Endothelial cell of umbilical vein (primary cell): ENCODE measurements at regions not wholly inside any gene's neighbourhood (a gene's known extent, or its start where the extent isn't known, plus 50 kb on each side); places are given as distances from the start of the nearest gene placed in this dataset.

ENCODE experiments used
- BruUV-seq: library from RNA; stranded (reverse); fragments of 400-500 nt; replicated peaks from 2 replicates; lab custom pipeline; 2021; lab: Mats Ljungman, UMichigan
- CTCF ChIA-PET: fragments of 300-600, 350-600 bp; sonication (Branson Sonifier 250); formaldehyde crosslinking; loops from one replicate; lab custom pipeline; 2021; ENCODE audit warnings: antibody characterized with exemption, inconsistent platforms; lab: Charles Lee
- POLR2A ChIA-PET: fragments of 300-600, 350-600 bp; sonication (Branson Sonifier 250); formaldehyde crosslinking; loops from one replicate; lab custom pipeline; 2021; ENCODE audit warnings: antibody characterized with exemption, inconsistent platforms; lab: Charles Lee
- DNase-seq: peaks from one replicate; pipeline ENCODE4 v3.0.0-alpha.2; 2011; ENCODE audit warnings: low read depth, low spot score
- FAIRE-seq: peaks from 2 replicates; lab custom pipeline; 2011; peaks lifted over from hg19 to GRCh38; lab: Jason Lieb, UNC
- H2AFZ ChIP-seq: 2 replicates; pipeline ENCODE4 v1.6.0; 2012; ENCODE audit warnings: low read depth, low read length, control low read depth, inconsistent platforms
- H3K27ac ChIP-seq: 2 replicates; pipeline ENCODE4 v1.5.1; 2011; ENCODE audit warnings: low read depth, mild to moderate bottlenecking, control low read depth, low read length, moderate library complexity; ENCODE audit not compliant: insufficient read depth
- H3K27me3 ChIP-seq, 2 experiments: 2 replicates each; pipeline versions ENCODE4 v1.6.0 to v1.6.1; 2011; ENCODE audit warnings: low read length in 2 of 2, mixed read lengths in 1 of 2; ENCODE audit not compliant: control insufficient read depth in 2 of 2, insufficient read depth in 2 of 2
- H3K36me3 ChIP-seq, 2 experiments: 2 replicates in 1 of 2; 3 replicates in 1 of 2; pipeline ENCODE4 v1.5.1; 2011; ENCODE audit warnings: low read length in 2 of 2, mild to moderate bottlenecking in 1 of 2, moderate library complexity in 1 of 2; ENCODE audit not compliant: control insufficient read depth in 2 of 2, insufficient read depth in 2 of 2; ENCODE audit errors: extremely low read depth in 1 of 2
- H3K4me1 ChIP-seq: 3 replicates; pipeline ENCODE4 v1.5.1; 2011; ENCODE audit warnings: mild to moderate bottlenecking, low read length; ENCODE audit not compliant: control insufficient read depth, insufficient read depth; ENCODE audit errors: extremely low read depth
- H3K4me2 ChIP-seq: 2 replicates; pipeline ENCODE4 v1.6.1; 2011; ENCODE audit warnings: low read length, control low read depth, mixed read lengths; ENCODE audit not compliant: insufficient read depth
- H3K4me3 ChIP-seq, 3 experiments: fragments of 200-600 bp in 1 of 3; sonication (generic), shearing (Covaris generic) in 1 of 3; replicated peaks in 1 of 3; 2 replicates each; pipeline ENCODE4 v1.5.1; 2011 to 2016; ENCODE audit warnings: control low read depth in 3 of 3, low read length in 3 of 3, mild to moderate bottlenecking in 2 of 3, inconsistent platforms in 1 of 3, low read depth in 1 of 3, moderate library complexity in 1 of 3; ENCODE audit not compliant: insufficient read depth in 1 of 3
- H3K79me2 ChIP-seq: 2 replicates; pipeline ENCODE4 v1.6.0; 2012; ENCODE audit warnings: low read length, inconsistent platforms; ENCODE audit not compliant: control insufficient read depth, insufficient read depth
- H3K9ac ChIP-seq: replicated peaks from 2 replicates; pipeline ENCODE3; 2011; ENCODE audit warnings: low read length, control low read depth; ENCODE audit not compliant: insufficient read depth; ENCODE audit errors: extremely low read depth
- H3K9me1 ChIP-seq: replicated peaks from 3 replicates; pipeline ENCODE4 v1.6.0; 2011; ENCODE audit warnings: mild to moderate bottlenecking, low read length; ENCODE audit not compliant: control insufficient read depth, insufficient read depth; ENCODE audit errors: extremely low read depth
- H3K9me3 ChIP-seq: replicated peaks from 2 replicates; pipeline ENCODE4 v1.5.1; 2012; ENCODE audit warnings: low read length, inconsistent platforms; ENCODE audit not compliant: control insufficient read depth, insufficient read depth
- H4K20me1 ChIP-seq: replicated peaks from 2 replicates; pipeline ENCODE3; 2011; ENCODE audit warnings: mild to moderate bottlenecking, low read length; ENCODE audit not compliant: control insufficient read depth, insufficient read depth; ENCODE audit errors: extremely low read depth
- FOS ChIP-seq: IDR thresholded peaks from 2 replicates; pipeline ENCODE4 v1.6.1; 2011; ENCODE audit warnings: mild to moderate bottlenecking, low read length, moderate library complexity, borderline replicate concordance; ENCODE audit not compliant: insufficient read depth
- JUN ChIP-seq: IDR thresholded peaks from 2 replicates; pipeline ENCODE4 v1.6.1; 2011; ENCODE audit warnings: borderline replicate concordance, low read depth; ENCODE audit not compliant: insufficient read length, insufficient read depth
- MYC ChIP-seq: IDR thresholded peaks from one replicate; pipeline ENCODE4 v1.6.1; 2011; ENCODE audit warnings: mild to moderate bottlenecking, low read depth, low read length
- POLR2A ChIP-seq: IDR thresholded peaks from 2 replicates; pipeline ENCODE4 v1.6.1; 2012; ENCODE audit warnings: low read depth, mild to moderate bottlenecking, control low read depth, low read length
- POLR2AphosphoS5 ChIP-seq: IDR thresholded peaks from 2 replicates; pipeline ENCODE4 v1.6.1; 2012; ENCODE audit warnings: low read depth, mild to moderate bottlenecking, control low read depth, low read length, moderate library complexity; ENCODE audit not compliant: insufficient read depth
- dilution Hi-C: fragments of 300-500 bp; cut with MboI; formaldehyde crosslinking; loops from one replicate; pipeline ENCODE4 v1.15.0; 2019; ENCODE audit warnings: low sequenced_read_pairs; ENCODE audit not compliant: extremely low pct_ligation_motif_present
- intact Hi-C: fragments of 100-400 bp; cut with micrococcal nuclease; formaldehyde crosslinking; loops from one replicate; pipeline ENCODE4 v1.10.0; 2022
- TF ChIP-seq, protein P1 (sequence below): IDR thresholded peaks from 2 replicates; pipeline ENCODE4 v1.6.1; 2011; ENCODE audit not compliant: insufficient read depth, insufficient read length
- TF ChIP-seq, protein P2 (sequence below), 2 donors: IDR thresholded peaks; 1 replicate in 1 of 2; 2 replicates in 1 of 2; pipeline ENCODE4 v1.5.1; 2011; ENCODE audit warnings: low read length in 2 of 2, mild to moderate bottlenecking in 2 of 2, moderate library complexity in 2 of 2, control low read depth in 1 of 2, inconsistent platforms in 1 of 2, low read depth in 1 of 2; ENCODE audit not compliant: insufficient read depth in 1 of 2; ENCODE audit errors: extremely low read depth in 1 of 2

DNA sequence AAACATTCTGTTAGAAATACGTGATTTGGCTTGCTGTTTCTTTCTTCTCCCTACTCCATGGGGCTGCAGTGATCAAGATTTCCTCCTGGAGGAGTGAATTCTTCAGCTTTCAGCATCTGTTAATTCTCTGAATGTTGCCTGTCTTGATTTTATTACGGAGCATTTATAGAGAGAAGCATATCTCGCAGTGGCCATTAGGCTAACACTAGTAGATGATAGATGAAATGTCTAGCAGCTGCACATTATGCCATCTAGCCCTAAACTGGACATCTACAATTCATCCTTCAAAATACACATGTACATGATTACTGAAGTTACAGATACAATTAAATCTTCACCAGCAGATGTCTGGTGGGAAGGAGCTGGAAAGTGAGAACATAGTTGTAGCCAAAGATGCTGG is 769.8 kb upstream of the NECTIN3 start:
- Histone ChIP-seq H3K4me3 (no peak overlapping the region), H3K9me1 (no peaks in the 10 kb centered on the region), H3K9ac (no peak overlapping the region), H4K20me1 (no peaks in the 10 kb centered on the region), H3K4me1 (no peaks in the 10 kb centered on the region), H3K27ac (no peak overlapping the region), H3K79me2 (no peaks in the 10 kb centered on the region), H3K27me3 (no peaks in the 10 kb centered on the region), H3K4me2 (no peak overlapping the region), H3K9me3 (no peaks in the 10 kb centered on the region), H3K36me3 (no peaks in the 10 kb centered on the region), H2AFZ (no peak overlapping the region)
- DNase-seq (no peak), FAIRE-seq (no peak)
- dilution Hi-C loops = no loop called here
- no TSS peak for BruUV-seq
- intact Hi-C loops = no loop called here
- ChIA-PET CTCF (interaction anchor here (1.1 to 1.3 kb wide), 2 partner anchors 8 to 13 kb away, joined by 4 to 6 read pairs; no protein-coding TSS in a partner anchor), POLR2A (no interaction called here)
- no peak for TF ChIP-seq FOS

DNA sequence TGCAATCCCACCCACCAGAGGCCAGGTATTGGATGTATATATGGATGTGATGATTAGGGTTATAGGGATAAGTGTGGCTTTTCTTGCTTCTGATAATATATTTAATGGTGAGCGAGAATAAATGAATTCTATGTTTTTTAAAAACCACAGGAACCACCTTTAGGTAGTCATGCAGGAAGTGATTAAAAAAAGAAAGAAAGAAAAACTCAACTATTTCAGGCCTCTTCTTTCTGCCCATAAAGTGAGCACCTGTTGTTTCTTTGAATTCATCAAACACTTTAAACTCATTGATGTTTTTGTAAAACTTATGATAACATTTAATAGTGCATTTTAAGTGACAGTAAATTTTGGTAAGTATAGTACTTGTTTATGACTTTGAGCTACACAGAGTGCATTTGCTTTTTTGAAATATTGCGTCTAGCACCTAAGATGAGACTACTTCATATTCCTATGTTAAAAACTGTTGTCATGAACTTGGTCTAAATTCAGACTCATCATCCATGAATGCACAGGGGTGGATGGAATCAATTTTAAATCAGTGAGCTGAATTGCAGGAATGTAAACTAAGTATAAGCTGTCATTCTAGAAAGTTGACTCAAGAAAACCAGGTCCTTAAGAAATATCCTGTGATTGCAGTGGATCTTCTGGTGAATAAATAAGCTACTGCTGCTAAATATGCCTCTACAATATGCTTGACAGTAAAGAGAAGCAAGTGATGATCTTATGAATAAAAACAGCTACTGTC is 764.4 kb upstream of the NECTIN3 start:
- Histone ChIP-seq H3K27me3 (no peaks in the 10 kb centered on the region), H3K9ac (no peak overlapping the region), H3K79me2 (no peaks in the 10 kb centered on the region), H2AFZ (no peak overlapping the region), H4K20me1 (no peaks in the 10 kb centered on the region), H3K36me3 (no peaks in the 10 kb centered on the region), H3K27ac (no peak overlapping the region), H3K4me1 (no peaks in the 10 kb centered on the region), H3K4me2 (no peak overlapping the region), H3K4me3 (no peak overlapping the region), H3K9me3 (no peaks in the 10 kb centered on the region), H3K9me1 (no peaks in the 10 kb centered on the region)
- ChIA-PET CTCF (interaction anchor here (1.2 kb wide), 2 partner anchors 10 to 109 kb away, joined by 3 read pairs; no protein-coding TSS in a partner anchor), POLR2A (no interaction called here)
- dilution Hi-C loops (no loop called here), intact Hi-C loops (no loop called here)
- FAIRE-seq (no peak), DNase-seq (no peak)
- no TSS peak for BruUV-seq
- TF ChIP-seq MYC = no peak
- no peak for TF ChIP-seq POLR2A
- TF ChIP-seq, protein P1, sequence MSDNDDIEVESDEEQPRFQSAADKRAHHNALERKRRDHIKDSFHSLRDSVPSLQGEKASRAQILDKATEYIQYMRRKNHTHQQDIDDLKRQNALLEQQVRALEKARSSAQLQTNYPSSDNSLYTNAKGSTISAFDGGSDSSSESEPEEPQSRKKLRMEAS = no peak
- no peak for TF ChIP-seq JUN
- TF ChIP-seq, protein P2, sequence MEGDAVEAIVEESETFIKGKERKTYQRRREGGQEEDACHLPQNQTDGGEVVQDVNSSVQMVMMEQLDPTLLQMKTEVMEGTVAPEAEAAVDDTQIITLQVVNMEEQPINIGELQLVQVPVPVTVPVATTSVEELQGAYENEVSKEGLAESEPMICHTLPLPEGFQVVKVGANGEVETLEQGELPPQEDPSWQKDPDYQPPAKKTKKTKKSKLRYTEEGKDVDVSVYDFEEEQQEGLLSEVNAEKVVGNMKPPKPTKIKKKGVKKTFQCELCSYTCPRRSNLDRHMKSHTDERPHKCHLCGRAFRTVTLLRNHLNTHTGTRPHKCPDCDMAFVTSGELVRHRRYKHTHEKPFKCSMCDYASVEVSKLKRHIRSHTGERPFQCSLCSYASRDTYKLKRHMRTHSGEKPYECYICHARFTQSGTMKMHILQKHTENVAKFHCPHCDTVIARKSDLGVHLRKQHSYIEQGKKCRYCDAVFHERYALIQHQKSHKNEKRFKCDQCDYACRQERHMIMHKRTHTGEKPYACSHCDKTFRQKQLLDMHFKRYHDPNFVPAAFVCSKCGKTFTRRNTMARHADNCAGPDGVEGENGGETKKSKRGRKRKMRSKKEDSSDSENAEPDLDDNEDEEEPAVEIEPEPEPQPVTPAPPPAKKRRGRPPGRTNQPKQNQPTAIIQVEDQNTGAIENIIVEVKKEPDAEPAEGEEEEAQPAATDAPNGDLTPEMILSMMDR (IDR thresholded peaks at IDR 0.05; ENCODE audit: extremely low read depth in 1 of 2, insufficient read depth in 1 of 2, low read depth in 1 of 2, low read length in 2 of 2) = no peak
- TF ChIP-seq POLR2AphosphoS5 = no peak
- no peak for TF ChIP-seq FOS
